H1 (cell line): ENCODE measurements at regions not wholly inside any gene's neighbourhood (a gene's known extent, or its start where the extent isn't known, plus 50 kb on each side); places are given as distances from the start of the nearest gene placed in this dataset.

Experiments used
- BACH1 ChIP-seq: IDR thresholded peaks from 2 replicates; pipeline ENCODE4 v1.6.1; 2012; ENCODE audit warnings: low read length, improper control_type of control experiment
- CHD7 ChIP-seq: fragments of 300-600 bp; sonication (generic); IDR thresholded peaks from 2 replicates; pipeline ENCODE4 v1.7.1; 2012; ENCODE audit warnings: low read length, moderate library complexity, mild to moderate bottlenecking, inconsistent platforms; ENCODE audit not compliant: insufficient replicate concordance
- EZH2 ChIP-seq: fragments of 200-600 bp; sonication (generic); IDR thresholded peaks from 2 replicates; pipeline ENCODE4 v1.7.1; 2012; ENCODE audit warnings: low read depth, mild to moderate bottlenecking, moderate library complexity, low read length, inconsistent platforms; ENCODE audit not compliant: severe bottlenecking
- GABPA ChIP-seq: IDR thresholded peaks from 2 replicates; pipeline ENCODE4 v1.6.1; 2011; ENCODE audit warnings: mild to moderate bottlenecking, low read length, moderate library complexity, borderline replicate concordance; ENCODE audit not compliant: insufficient read depth
- SP1 ChIP-seq: IDR thresholded peaks from 2 replicates; pipeline ENCODE4 v1.6.1; 2011; ENCODE audit warnings: low read depth, low read length
- SP4 ChIP-seq: IDR thresholded peaks from 2 replicates; pipeline ENCODE4 v1.6.1; 2012; ENCODE audit warnings: low read length, inconsistent platforms
- TBP ChIP-seq: IDR thresholded peaks from 2 replicates; pipeline ENCODE4 v1.6.1; 2011; ENCODE audit warnings: low read depth, low read length, improper control_type of control experiment
- TEAD4 ChIP-seq: IDR thresholded peaks from 2 replicates; pipeline ENCODE4 v1.6.1; 2012; ENCODE audit warnings: low read depth, low read length, inconsistent platforms, mixed read lengths
- ZNF274 ChIP-seq: IDR thresholded peaks from 2 replicates; pipeline ENCODE4 v1.7.0; 2012; ENCODE audit warnings: low read length, borderline replicate concordance; ENCODE audit errors: extremely low read depth

- no peak for TF ChIP-seq TBP
- no peak for TF ChIP-seq BACH1
- no peak for TF ChIP-seq CHD7
- TF ChIP-seq SP4: no peak
- TF ChIP-seq TEAD4: no peak
- no peak for TF ChIP-seq GABPA
- no peak for TF ChIP-seq EZH2
- no peak for TF ChIP-seq ZNF274
- no peak for TF ChIP-seq SP1
These were observed 125.4 kb upstream of the PTCHD4 start (continued) for GRCh38 chr6:48236375-48236774.
